NB4 (cell line): ENCODE measurements at regions not wholly inside any gene's neighbourhood (a gene's known extent, or its start where the extent isn't known, plus 50 kb on each side); places are given as distances from the start of the nearest gene placed in this dataset.

Experiments
- DNase-seq: peaks from one replicate; pipeline ENCODE4 v3.0.0; 2010; ENCODE audit warnings: low read depth
- H3K4me3 ChIP-seq: one replicate; pipeline ENCODE4 v1.5.1; 2011; ENCODE audit warnings: mild to moderate bottlenecking, low read depth, low read length, moderate library complexity
- MYC ChIP-seq: IDR thresholded peaks from 2 replicates; pipeline ENCODE4 v1.6.1; 2011; ENCODE audit warnings: low read depth, low read length
- POLR2A ChIP-seq: IDR thresholded peaks from 2 replicates; pipeline ENCODE4 v1.6.1; 2011; ENCODE audit warnings: mild to moderate bottlenecking; ENCODE audit not compliant: insufficient read length; ENCODE audit errors: extremely low read depth
- TF ChIP-seq, protein P1 (sequence below): IDR thresholded peaks from one replicate; pipeline ENCODE4 v1.5.1; 2012; ENCODE audit warnings: low read depth, low read length
- TF ChIP-seq, protein P2 (sequence below): IDR thresholded peaks from 2 replicates; pipeline ENCODE4 v1.6.1; 2011; ENCODE audit warnings: low read depth, low read length

DNA sequence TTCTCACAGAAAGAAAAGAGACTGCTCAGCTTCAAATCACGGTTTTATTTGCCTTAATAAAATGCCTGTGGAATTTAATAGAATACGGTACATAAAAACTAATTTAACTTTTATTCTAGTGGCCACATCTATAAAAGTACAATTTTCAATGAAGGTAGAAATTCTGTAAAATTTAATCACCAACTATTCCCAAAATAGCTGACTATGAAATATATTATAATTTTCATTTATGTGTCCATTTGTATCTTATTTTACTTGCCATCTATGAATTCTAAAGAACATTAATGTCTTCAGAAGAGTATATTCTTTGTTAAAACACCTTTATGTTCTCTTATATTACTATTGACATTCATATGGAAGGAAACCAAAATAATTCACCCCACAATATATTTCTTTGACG lies 192.6 kb downstream of the BTBD3 start:
- TF ChIP-seq, protein P1, sequence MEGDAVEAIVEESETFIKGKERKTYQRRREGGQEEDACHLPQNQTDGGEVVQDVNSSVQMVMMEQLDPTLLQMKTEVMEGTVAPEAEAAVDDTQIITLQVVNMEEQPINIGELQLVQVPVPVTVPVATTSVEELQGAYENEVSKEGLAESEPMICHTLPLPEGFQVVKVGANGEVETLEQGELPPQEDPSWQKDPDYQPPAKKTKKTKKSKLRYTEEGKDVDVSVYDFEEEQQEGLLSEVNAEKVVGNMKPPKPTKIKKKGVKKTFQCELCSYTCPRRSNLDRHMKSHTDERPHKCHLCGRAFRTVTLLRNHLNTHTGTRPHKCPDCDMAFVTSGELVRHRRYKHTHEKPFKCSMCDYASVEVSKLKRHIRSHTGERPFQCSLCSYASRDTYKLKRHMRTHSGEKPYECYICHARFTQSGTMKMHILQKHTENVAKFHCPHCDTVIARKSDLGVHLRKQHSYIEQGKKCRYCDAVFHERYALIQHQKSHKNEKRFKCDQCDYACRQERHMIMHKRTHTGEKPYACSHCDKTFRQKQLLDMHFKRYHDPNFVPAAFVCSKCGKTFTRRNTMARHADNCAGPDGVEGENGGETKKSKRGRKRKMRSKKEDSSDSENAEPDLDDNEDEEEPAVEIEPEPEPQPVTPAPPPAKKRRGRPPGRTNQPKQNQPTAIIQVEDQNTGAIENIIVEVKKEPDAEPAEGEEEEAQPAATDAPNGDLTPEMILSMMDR = no peak
- TF ChIP-seq MYC = no peak
- no peak for TF ChIP-seq POLR2A
- TF ChIP-seq, protein P2, sequence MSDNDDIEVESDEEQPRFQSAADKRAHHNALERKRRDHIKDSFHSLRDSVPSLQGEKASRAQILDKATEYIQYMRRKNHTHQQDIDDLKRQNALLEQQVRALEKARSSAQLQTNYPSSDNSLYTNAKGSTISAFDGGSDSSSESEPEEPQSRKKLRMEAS = no peak
- DNase-seq = no peak
- no peak overlapping the region for H3K4me3 ChIP-seq

DNA sequence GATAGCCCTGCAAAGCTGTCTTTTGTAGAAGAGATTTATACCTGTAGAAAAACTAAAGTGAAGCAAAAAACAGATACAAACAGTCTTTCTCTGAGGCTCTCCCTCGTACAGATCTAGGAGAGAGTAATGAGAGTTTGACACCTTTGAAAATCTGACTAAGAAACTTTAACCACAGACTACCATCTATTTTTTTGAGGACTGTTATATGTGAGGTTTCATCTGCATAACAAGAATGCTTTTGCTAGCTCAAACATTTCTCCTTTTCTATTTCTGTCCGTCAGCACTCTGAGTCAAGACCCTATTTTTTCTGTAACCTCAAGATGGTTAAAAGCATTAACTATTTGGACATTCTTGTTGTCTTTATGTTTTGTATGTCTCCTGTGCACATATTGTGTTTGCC lies 193.0 kb downstream of the BTBD3 start:
- DNase-seq = no peak
- TF ChIP-seq POLR2A = no peak
- TF ChIP-seq, protein P2 = no peak
- no peak for TF ChIP-seq MYC
- TF ChIP-seq, protein P1 = no peak
- no peak overlapping the region for H3K4me3 ChIP-seq

DNA sequence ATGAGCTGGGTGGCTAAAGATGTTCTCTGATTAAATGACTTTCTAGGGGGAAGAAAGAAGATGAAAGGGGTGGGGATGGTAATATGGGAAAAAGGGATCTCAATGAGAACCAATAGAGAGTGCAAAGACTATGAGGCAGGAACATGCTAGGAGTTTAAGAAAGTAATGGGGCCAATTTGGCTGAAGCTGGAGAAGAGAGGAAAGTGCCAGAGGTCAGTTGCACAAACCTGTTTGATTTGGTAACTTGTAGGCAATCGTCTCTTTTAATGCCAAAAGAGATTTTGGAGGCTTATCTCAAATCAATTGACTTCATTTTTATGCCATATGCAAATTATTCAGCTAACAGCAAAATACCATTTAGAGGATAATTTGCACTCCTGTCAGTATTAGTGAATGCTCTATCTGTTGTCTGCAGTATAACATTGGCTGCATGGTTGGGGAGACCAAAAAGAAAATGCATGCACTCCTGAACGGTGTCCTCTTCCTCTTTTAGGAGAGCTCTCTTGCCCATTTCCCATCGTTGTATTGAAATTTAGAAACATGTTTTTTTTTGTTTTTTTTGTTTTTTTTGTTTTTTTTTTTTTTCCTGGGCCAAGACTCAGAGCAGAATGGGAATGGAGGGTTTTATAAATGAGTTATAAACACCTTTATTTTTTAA lies 193.9 kb downstream of the BTBD3 start:
- TF ChIP-seq POLR2A = no peak
- TF ChIP-seq, protein P1 = no peak
- TF ChIP-seq MYC = no peak
- TF ChIP-seq, protein P2 = no peak
- no peak for DNase-seq
- no peak overlapping the region for H3K4me3 ChIP-seq

DNA sequence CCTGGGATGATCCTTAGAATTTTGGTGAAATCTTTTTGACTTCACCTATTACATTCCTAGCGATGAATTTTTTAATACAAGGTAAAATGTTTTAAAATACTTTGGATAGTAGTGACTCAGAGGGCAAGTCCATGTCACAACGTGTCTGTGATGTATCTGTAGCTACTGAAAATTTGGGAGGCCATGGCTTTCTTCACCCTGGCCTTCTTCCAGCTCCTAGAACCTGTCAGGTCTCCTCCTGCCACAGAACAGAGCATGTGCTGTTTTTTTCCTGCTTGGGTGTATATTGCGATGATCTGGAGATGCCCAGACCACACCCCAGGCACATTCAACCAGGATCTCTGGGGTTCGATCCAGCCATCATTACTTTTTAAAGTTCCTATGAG lies 194.4 kb downstream of the BTBD3 start:
- DNase-seq = no peak
- TF ChIP-seq MYC = no peak
- TF ChIP-seq, protein P1 = no peak
- TF ChIP-seq, protein P2 = no peak
- no peak for TF ChIP-seq POLR2A
- H3K4me3 ChIP-seq = no peak overlapping the region

DNA sequence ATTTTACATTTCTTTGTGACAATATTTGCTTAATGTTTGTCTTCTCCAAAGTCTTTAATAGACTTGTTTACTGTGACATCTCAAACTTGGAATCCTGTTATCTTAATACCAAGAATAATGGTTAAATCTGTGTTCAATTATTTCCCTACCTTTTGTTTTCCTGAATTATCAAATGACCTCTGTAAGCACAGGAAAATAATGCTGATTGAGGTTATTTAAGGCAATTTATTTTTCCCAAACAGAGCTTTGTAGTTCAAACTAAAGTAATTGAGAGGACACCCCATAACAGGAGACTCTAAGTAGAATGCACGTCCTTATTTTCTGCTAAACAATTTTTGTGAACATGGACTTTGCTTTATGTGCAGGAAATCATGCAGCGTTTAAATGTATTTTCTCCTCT lies 195.0 kb downstream of the BTBD3 start:
- no peak for TF ChIP-seq POLR2A
- TF ChIP-seq, protein P1 = no peak
- TF ChIP-seq MYC = no peak
- TF ChIP-seq, protein P2 = no peak
- no peak for DNase-seq
- no peak overlapping the region for H3K4me3 ChIP-seq
